ENCODE measurements at regions not wholly inside any gene's neighbourhood (a gene's known extent, or its start where the extent isn't known, plus 50 kb on each side); places are given as distances from the start of the nearest gene placed in this dataset.
"Not testable (repeated sequence)": the region's sequence is repeated elsewhere in the genome, so short reads cannot be mapped to it uniquely, and the experiment has no call there.

GRCh38 chr21:17398954-17399353, 113.9 kb upstream of the CXADR start:
- DNase-seq (ENCODE audit: low read depth), result not testable (repeated sequence)

- no peak for DNase-seq (ENCODE audit: low read depth)
These were observed 109.9 kb upstream of the CXADR start for GRCh38 chr21:17402937-17403336.

GRCh38 chr21:17406202-17406601, 106.6 kb upstream of the CXADR start:
- DNase-seq (ENCODE audit: low read depth), result no peak

GRCh38 chr21:17414766-17415165, 98.1 kb upstream of the CXADR start:
- no peak for DNase-seq (ENCODE audit: low read depth)

- no peak for DNase-seq (ENCODE audit: low read depth)
These were observed 96.7 kb upstream of the CXADR start for GRCh38 chr21:17416139-17416538.

GRCh38 chr21:17422931-17423330, 89.9 kb upstream of the CXADR start:
- no peak for DNase-seq (ENCODE audit: low read depth)

- DNase-seq (ENCODE audit: low read depth), result no peak
These were observed 85.7 kb upstream of the CXADR start for GRCh38 chr21:17427157-17427556.

- DNase-seq (ENCODE audit: low read depth), result no peak
These were observed 84.9 kb upstream of the CXADR start for GRCh38 chr21:17427831-17428483.

GRCh38 chr21:17428484-17428869, 84.4 kb upstream of the CXADR start:
- no peak for DNase-seq (ENCODE audit: low read depth)

GRCh38 chr21:17428980-17429379, 83.9 kb upstream of the CXADR start:
- DNase-seq (ENCODE audit: low read depth), result no peak

- DNase-seq (ENCODE audit: low read depth), result no peak
These were observed 82.9 kb upstream of the CXADR start for GRCh38 chr21:17429936-17430335.

GRCh38 chr21:17432732-17433057, 80.1 kb upstream of the CXADR start:
- no peak for DNase-seq (ENCODE audit: low read depth)

GRCh38 chr21:17433730-17434129, 79.1 kb upstream of the CXADR start:
- DNase-seq (ENCODE audit: low read depth), result no peak

GRCh38 chr21:17435565-17436543, 77.0 kb upstream of the CXADR start:
- DNase-seq (ENCODE audit: low read depth), result no peak

GRCh38 chr21:17436626-17437111, 76.2 kb upstream of the CXADR start:
- no peak for DNase-seq (ENCODE audit: low read depth)

GRCh38 chr21:17438635-17439034, 74.2 kb upstream of the CXADR start:
- DNase-seq (ENCODE audit: low read depth), result no peak

GRCh38 chr21:17440969-17441368, 71.9 kb upstream of the CXADR start:
- no peak for DNase-seq (ENCODE audit: low read depth)

GRCh38 chr21:17441370-17441769, 71.5 kb upstream of the CXADR start:
- no peak for DNase-seq (ENCODE audit: low read depth)

GRCh38 chr21:17442165-17442564, 70.7 kb upstream of the CXADR start:
- DNase-seq (ENCODE audit: low read depth), result no peak

GRCh38 chr21:17444828-17445227, 68.0 kb upstream of the CXADR start:
- DNase-seq (ENCODE audit: low read depth), result no peak

GRCh38 chr21:17446737-17447136, 66.1 kb upstream of the CXADR start:
- DNase-seq (ENCODE audit: low read depth), result no peak

- no peak for DNase-seq (ENCODE audit: low read depth)
These were observed 63.1 kb upstream of the CXADR start for GRCh38 chr21:17449701-17450100.

GRCh38 chr21:17451364-17451891, 61.4 kb upstream of the CXADR start:
- DNase-seq (ENCODE audit: low read depth), result peak; percentile 64
